ENCODE measurements at regions not wholly inside any gene's neighbourhood (a gene's known extent, or its start where the extent isn't known, plus 50 kb on each side); places are given as distances from the start of the nearest gene placed in this dataset.

DNA sequence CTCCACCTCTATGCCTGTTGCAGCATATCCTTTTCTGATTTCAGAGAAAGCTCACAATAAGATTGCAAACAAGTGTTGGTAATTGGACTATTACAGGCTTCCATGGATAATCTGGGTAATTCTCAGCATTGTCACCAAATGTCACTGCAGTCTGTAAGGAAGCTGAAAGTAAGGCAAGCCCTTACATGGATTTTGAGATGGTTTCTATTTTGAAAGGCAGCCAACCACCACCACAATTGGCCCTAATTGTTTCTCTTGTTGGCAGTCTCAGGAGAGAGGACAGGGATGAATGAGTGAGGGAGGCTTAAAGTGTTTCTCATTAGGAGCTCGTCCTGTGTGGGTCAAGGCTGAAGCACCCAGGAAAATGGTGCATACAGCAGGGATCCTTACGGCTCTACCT is 879.9 kb downstream of the TUSC7 start:
- H3K4me2 ChIP-seq, result no peak overlapping the region
- ChIA-PET POLR2A (interaction anchor here (0.8 kb wide), 1 partner anchor 9 kb away, joined by 3 read pairs; no protein-coding TSS in a partner anchor), CTCF (interaction anchor here (1.3 kb wide), 1 partner anchor 20 kb away, joined by 6 read pairs; no protein-coding TSS in a partner anchor)
- peak overlapping the region in 1 of 2 experiments; percentile 53; a peak in 2 of 4 replicates for H3K27ac ChIP-seq (ENCODE audit: low read depth in 2 of 2, low read length in 1 of 2)
- no peaks in the 10 kb centered on the region for H3F3A ChIP-seq (replicated peaks; ENCODE audit: insufficient read depth)
- H3K36me3 ChIP-seq (replicated peaks in 1 of 2; ENCODE audit: control insufficient read depth in 1 of 2, insufficient read depth in 2 of 2, low read length in 1 of 2), result no peaks in the 10 kb centered on the region
- no peak overlapping the region for H3K4me3 ChIP-seq (ENCODE audit: low read depth in 2 of 2, low read length in 1 of 2)
- no peak overlapping the region for H3K9ac ChIP-seq
- H2AFZ ChIP-seq (ENCODE audit: low read depth), result no peak overlapping the region
- H3K9me3 ChIP-seq, result no peaks in the 10 kb centered on the region
- no peak for DNase-seq
- H3K4me1 ChIP-seq (ENCODE audit: control insufficient read depth in 1 of 2, insufficient read depth in 2 of 2, low read depth in 1 of 2, low read length in 1 of 2), result peaks cover 0 to 15% of the 10 kb centered on the region in 2 experiments; a peak in 2 of 4 replicates
- no peaks in the 10 kb centered on the region; the same call in 1 of the 2 replicates for H3K9me2 ChIP-seq
- no peaks in the 10 kb centered on the region for H4K20me1 ChIP-seq (ENCODE audit: insufficient read depth)
- TF ChIP-seq YY1 (IDR thresholded peaks at IDR 0.05; ENCODE audit: low read depth) (no peak), JUND (IDR thresholded peaks at IDR 0.05) (no peak), NFIC (IDR thresholded peaks at IDR 0.05; ENCODE audit: borderline replicate concordance) (no peak), TCF12 (IDR thresholded peaks at IDR 0.05) (no peak)
- H3K79me2 ChIP-seq (ENCODE audit: insufficient read depth), result no peaks in the 10 kb centered on the region
- H3K27me3 ChIP-seq (ENCODE audit: insufficient read depth), result no peaks in the 10 kb centered on the region
- WGBS (ENCODE audit: low lambda C conversion rate), result 80% methylated on average over 2 of the region's 2 CpGs

DNA sequence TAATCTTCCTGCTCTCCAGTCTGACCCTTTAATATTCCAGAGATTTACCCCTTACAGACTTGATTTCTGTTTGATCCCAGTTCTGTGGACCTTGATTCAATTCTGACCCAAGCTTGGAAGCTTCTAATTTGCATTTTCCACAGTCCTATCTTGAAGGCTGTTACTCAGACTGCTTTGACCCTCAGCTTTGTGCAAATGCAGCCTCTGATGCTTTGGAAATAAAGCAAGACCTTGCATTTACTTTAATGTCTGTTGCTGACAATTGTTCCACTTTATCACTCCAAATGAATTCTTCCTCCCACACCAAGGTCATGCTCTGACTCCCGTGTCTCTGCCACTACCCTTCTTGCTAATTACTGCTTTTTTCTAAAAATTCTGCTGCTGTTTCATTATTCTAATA is 886.0 kb downstream of the TUSC7 start:
- H3K9me2 ChIP-seq, result no peaks in the 10 kb centered on the region
- ChIA-PET CTCF (interaction anchor here (0.7 kb wide), 2 partner anchors 12 to 335 kb away, joined by 3 read pairs; no protein-coding TSS in a partner anchor), POLR2A (no interaction called here)
- no peaks in the 10 kb centered on the region for H4K20me1 ChIP-seq (ENCODE audit: insufficient read depth)
- H3K4me3 ChIP-seq (ENCODE audit: low read depth in 2 of 2, low read length in 1 of 2), result no peak overlapping the region
- H3K36me3 ChIP-seq (replicated peaks in 1 of 2; ENCODE audit: control insufficient read depth in 1 of 2, insufficient read depth in 2 of 2, low read length in 1 of 2), result no peaks in the 10 kb centered on the region
- no peak overlapping the region for H3K9ac ChIP-seq
- H2AFZ ChIP-seq (ENCODE audit: low read depth), result no peak overlapping the region
- no peaks in the 10 kb centered on the region for H3K79me2 ChIP-seq (ENCODE audit: insufficient read depth)
- H3K9me3 ChIP-seq, result no peaks in the 10 kb centered on the region
- H3K4me1 ChIP-seq (ENCODE audit: control insufficient read depth in 1 of 2, insufficient read depth in 2 of 2, low read depth in 1 of 2, low read length in 1 of 2), result peaks cover 0 to 9% of the 10 kb centered on the region in 2 experiments; a peak in 2 of 4 replicates
- no peak for DNase-seq
- TF ChIP-seq TAF1 (IDR thresholded peaks at IDR 0.05; ENCODE audit: borderline replicate concordance, low read depth, low read length) (no peak), MXI1 (IDR thresholded peaks at IDR 0.05; ENCODE audit: low read depth, low read length) (no peak)
- H3K27me3 ChIP-seq (ENCODE audit: insufficient read depth), result no peaks in the 10 kb centered on the region
- WGBS (ENCODE audit: low lambda C conversion rate), result 62% methylated on average over 1 of the region's 1 CpG
- no peaks in the 10 kb centered on the region for H3F3A ChIP-seq (replicated peaks; ENCODE audit: insufficient read depth)
- H3K4me2 ChIP-seq, result no peak overlapping the region
- no peak overlapping the region for H3K27ac ChIP-seq (ENCODE audit: low read depth in 2 of 2, low read length in 1 of 2)

DNA sequence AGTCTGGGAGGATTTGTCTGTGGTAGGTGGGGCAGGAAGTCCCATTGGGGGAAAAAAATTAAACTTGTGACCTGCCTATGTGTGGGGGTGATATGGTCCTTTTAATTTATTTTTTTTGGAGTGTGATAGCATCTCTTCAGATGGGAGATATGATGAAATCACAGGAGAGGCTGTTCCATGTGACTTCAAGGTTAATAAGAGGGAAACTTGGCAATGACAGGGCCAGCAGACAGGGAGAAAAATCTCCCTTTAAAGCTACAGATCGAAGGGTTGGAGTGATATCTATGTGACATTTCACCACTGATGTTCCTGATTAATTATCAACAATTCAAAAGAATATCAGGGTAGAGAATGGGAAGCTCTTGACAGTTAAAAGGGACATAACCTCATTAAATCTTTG is 886.9 kb downstream of the TUSC7 start:
- Histone ChIP-seq H2AFZ (ENCODE audit: low read depth) (no peak overlapping the region), H3K27me3 (ENCODE audit: insufficient read depth) (no peaks in the 10 kb centered on the region), H3K27ac (ENCODE audit: low read depth in 2 of 2, low read length in 1 of 2) (peak overlapping the region in 1 of 2 experiments; percentile 30; a peak in 1 of 4 replicates), H3K36me3 (replicated peaks in 1 of 2; ENCODE audit: control insufficient read depth in 1 of 2, insufficient read depth in 2 of 2, low read length in 1 of 2) (no peaks in the 10 kb centered on the region), H3F3A (replicated peaks; ENCODE audit: insufficient read depth) (no peaks in the 10 kb centered on the region), H3K4me1 (ENCODE audit: control insufficient read depth in 1 of 2, insufficient read depth in 2 of 2, low read depth in 1 of 2, low read length in 1 of 2) (peaks cover 0 to 9% of the 10 kb centered on the region in 2 experiments; a peak in 2 of 4 replicates), H3K9ac (no peak overlapping the region), H4K20me1 (ENCODE audit: insufficient read depth) (no peaks in the 10 kb centered on the region), H3K9me3 (no peaks in the 10 kb centered on the region), H3K4me3 (ENCODE audit: low read depth in 2 of 2, low read length in 1 of 2) (no peak overlapping the region), H3K4me2 (no peak overlapping the region), H3K9me2 (no peaks in the 10 kb centered on the region), H3K79me2 (ENCODE audit: insufficient read depth) (no peaks in the 10 kb centered on the region)
- WGBS (ENCODE audit: low lambda C conversion rate), result 35% methylated on average over 1 of the region's 1 CpG
- TF ChIP-seq CHD2 (IDR thresholded peaks at IDR 0.05; ENCODE audit: low read length, partially characterized antibody) (no peak), GABPA (IDR thresholded peaks at IDR 0.05; ENCODE audit: low read depth) (no peak), GATA2 (CRISPR knock-in tag; IDR thresholded peaks at IDR 0.05) (peak; percentile 41), FOXJ3 (CRISPR knock-in tag; IDR thresholded peaks at IDR 0.05) (no peak), FOSL2 (IDR thresholded peaks at IDR 0.05; ENCODE audit: borderline replicate concordance, low read depth) (no peak)
- ChIA-PET POLR2A (no interaction called here), CTCF (interaction anchor here (0.7 kb wide), 1 partner anchor 15 kb away, joined by 3 read pairs; no protein-coding TSS in a partner anchor)
- DNase-seq, result no peak
